ENCODE measurements at regions not wholly inside any gene's neighbourhood (a gene's known extent, or its start where the extent isn't known, plus 50 kb on each side); places are given as distances from the start of the nearest gene placed in this dataset.
"Not testable (repeated sequence)": the region's sequence is repeated elsewhere in the genome, so short reads cannot be mapped to it uniquely, and the experiment has no call there.

DNA sequence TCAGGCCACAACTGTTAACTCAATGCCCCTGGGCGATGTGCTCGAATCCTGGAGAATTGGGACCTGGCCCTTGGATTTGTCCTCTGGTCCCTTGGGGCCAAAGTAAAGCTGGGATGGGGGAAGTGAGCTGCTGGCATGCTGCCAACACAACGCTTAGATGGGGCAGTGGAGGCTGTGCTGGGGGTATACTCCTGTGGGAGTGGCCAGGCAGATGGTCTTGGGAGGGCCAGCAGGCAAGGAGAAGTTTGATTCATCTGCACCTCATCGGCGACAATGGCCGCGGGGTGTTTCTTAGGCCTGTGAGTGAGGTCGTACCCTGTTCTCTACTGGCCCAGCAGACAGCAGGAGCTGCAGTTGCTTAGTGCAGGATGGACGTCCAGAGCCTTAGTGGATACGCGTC is 139.0 kb upstream of the MTPN start:
- no peak for DNase-seq (ENCODE audit: low spot score)

DNA sequence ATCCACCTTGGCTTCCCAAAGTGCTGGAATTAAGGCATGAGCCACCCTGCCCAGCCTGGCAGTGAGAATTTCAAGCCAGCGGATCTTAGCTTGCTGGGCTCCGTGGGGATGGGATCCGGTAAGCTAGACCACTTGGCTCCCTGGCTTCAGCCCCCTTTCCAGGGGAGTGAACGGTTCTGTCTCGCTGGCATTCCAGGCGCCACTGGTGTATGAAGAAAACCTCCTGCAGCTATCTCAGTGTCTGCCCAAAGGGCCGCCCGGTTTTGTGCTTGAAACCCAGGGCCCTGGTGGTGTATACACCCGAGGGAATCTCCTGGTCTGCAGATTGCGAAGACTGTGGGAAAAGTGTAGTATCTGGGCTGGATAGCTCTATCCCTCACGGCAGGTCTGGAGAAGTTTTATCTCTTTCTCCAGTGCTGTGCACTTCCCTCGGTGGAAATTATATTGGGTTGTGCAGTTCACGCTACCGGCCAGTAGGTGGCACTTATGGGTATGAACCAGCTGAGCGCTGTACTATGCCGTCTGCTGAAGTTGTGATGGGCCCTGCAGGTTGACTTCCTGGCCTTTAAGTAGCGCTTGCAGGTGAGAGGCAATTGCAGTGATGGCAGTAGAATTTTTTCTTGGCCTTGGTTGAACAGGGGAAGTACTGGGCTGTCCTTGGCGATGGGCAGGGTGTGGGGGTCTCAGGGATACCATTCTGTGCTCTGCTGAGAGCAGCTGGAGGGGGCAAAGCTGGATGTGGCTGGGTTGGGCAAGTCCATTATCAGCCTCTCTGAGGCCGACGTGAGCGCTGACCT is 138.0 kb upstream of the MTPN start:
- DNase-seq (ENCODE audit: low spot score) = peak; percentile 63

DNA sequence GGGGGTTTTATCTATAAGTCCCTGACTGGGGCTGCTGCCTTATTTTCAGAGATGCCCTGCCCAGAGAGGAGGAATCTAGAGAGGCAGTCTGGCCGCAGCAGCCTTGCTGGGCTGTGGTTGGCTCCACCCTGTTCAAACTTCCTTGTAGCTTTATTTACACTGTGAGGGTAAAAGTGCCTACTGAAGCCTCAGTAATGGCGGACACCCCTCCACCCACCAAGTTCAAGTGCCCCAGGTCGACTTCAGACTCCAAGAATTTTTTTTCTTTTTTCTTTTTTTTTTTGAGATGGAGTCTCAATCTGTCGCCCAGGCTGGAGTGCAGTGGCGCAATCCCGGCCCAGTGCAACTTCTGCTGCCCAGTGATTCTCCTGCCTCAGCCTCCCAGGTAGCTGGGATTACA is 137.3 kb upstream of the MTPN start:
- not testable (repeated sequence) for DNase-seq (ENCODE audit: low spot score)

DNA sequence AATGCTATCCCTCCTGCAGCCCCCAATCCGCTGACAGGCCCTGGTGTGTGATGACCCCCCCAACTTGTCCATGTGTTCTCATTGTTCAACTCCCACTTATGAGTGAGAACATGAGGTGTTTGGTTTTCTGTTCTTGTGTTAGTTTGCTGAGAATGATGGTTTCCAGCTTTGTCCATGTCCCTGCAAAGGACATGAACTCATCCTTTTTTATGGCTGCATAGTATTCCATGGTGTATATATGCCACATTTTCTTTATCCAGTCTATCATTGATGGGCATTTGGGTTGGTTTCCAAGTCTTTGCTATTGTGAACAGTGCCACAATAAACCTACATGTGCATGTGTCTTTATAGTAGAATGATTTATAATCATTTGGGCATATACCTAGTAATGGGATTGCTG is 131.9 kb upstream of the MTPN start:
- DNase-seq (ENCODE audit: low spot score) = not testable (repeated sequence)

DNA sequence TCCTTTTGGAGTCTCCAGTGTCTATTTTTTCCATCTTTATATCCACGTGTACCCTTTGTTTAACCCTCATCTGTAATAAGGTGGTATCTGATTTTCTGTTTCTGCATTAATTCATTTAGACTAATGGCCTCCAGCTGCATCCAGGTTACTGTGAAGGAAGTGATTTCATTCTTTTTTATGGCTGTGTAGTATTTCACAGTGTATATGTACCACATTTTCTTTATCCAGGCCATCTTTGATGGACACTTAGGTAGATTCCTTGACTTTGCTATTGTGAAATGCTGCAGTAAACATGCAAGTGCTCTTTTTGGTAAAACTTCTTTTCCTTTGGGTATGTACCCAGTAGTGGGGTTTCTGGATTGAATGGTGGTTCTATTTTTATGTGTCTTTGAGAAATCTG is 128.0 kb upstream of the MTPN start:
- no peak for DNase-seq (ENCODE audit: low spot score)

DNA sequence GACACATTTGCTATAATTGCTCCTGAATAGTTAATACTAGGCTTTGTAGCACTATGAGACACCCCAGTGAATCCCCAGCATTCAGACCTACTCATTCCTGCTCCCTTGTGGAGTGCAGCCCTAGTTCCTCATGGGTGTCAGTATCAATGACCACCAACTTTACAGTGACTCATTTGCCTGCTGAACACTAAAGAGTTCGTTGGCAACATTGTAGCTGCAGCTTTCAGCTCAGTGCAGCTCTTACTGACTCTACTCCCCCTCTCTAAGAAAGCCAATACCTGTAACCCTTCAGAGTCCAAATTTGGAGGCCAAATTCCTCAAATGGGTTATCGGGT is 127.1 kb upstream of the MTPN start:
- peak; percentile 11 for DNase-seq (ENCODE audit: low spot score)

DNA sequence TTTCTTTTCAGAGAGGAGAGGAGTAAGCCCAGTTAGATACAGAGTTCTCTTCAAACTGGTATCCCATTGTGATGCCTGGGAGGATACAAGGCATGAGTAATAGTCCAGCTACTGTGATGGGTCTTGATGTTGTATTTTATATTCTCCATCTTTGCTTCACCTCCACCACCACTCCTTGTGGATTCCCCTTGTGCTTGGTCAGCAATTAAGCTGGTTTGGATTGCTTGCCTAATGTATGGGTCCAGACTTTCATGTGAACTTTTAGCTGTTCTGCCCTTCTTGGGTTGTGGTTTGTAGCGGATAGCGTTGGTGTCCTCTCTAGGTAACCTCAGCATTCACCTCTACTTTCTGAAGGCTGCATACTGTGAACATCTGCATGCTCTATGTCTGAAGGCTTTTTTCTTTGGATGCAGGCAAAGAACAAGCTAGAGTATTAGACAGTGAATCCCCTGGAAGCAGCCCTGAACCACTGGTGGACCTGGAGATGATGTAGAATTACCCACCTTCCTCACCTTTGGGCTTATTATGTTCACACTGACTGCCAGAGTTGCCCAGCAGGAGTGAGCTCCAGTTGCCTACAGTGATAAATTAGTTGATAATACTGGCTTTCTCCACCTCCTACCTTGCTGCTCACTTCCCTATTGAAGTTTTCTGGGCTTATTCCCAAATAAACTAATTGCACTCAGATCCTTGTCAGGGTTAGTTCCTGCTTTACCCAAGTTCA is 126.5 kb upstream of the MTPN start:
- DNase-seq (ENCODE audit: low spot score) = no peak

DNA sequence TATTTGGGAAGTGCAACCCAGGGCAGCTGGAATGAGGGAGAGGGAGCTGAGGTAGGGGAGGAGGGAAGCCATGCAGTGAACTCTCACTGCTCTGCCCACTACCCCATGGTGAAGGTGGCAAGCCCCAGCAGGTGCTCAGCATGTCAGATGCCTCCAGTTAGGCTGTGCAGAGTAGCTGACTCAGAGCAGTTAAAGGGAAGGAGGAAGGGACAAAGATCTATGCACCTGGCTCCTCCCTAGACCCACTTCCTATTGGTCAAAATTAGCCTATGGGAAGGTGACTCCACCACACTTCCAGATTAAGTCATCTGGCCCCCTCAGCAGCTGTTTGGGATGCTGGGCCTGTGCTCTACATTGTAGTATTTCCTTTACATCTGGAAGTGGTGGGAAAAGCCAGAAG is 125.7 kb upstream of the MTPN start:
- DNase-seq (ENCODE audit: low spot score) = no peak

DNA sequence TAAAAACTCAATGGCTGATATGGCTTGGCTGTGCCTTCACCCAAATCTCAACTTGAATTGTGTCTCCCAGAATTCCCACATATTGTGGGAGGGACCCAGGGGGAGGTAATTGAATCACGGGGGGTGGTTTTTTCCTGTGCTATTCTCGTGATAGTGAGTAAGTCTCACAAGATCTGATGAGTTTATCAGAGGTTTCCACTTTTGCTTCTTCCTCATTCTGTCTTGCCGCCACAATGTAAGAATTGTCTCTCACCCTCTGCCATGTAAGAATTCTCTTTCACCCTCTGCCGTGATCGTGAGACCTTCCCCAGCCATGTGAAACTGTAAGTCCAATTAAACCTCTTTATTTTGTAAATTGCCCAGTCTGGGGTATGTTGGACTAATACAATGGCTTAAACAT is 115.6 kb upstream of the MTPN start:
- DNase-seq (ENCODE audit: low spot score) = not testable (repeated sequence)

DNA sequence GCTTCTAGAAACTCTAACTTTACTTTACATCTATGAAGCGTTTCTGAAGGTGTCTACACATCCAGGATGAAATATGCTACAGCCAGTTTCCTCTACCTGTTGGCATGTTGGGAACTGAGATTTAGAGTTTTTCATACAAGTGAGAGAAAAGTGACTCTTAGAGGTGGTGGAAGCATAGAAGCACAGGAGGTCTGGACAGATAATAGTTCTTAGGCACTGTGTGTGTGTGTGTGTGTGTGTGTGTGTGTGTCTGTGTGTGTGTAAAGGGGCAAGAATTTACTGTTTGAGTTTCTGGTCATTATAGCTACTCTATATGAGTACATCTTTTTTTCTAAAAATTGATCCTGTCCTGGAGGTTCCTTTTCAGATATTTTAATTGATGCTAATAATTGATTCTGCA is 110.7 kb upstream of the MTPN start:
- DNase-seq (ENCODE audit: low spot score) = no peak

DNA sequence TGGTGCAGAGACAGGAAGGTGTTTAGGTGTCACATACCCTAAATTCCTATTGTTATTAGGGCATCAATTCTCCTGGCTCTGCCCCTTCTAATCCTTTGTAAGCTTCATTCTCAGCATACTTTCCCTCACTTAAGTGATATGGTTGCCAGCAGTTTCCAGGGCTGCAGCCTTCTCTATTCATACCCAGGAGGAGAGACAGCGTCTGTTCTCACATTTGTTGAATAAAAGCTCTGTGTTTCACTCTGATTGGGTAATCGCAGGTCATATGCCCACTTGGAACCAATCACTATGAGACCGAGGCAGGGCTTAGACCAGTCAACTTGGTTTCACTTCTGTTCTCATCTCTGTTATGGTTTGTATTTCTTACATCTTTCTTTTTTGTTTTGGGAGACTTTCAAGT is 109.6 kb upstream of the MTPN start:
- DNase-seq (ENCODE audit: low spot score) = peak; percentile 75

DNA sequence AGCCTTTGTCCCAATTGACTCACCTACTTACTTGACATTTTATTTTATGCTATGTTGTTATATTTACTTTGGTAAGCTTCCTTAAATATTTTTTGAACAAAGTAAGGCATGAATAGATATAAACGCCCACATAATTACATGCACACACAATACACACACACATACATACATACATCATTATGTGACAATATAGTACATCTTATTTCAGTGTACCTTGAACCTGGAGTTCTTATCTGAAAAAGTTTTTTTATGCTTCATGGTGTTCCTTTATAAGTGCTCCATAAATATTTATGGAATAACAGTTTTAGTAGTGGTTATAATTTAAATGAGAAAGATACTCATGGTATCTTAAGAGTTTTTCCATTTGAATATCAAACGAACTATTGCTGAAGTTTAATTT is 102.8 kb upstream of the MTPN start:
- DNase-seq (ENCODE audit: low spot score) = no peak

DNA sequence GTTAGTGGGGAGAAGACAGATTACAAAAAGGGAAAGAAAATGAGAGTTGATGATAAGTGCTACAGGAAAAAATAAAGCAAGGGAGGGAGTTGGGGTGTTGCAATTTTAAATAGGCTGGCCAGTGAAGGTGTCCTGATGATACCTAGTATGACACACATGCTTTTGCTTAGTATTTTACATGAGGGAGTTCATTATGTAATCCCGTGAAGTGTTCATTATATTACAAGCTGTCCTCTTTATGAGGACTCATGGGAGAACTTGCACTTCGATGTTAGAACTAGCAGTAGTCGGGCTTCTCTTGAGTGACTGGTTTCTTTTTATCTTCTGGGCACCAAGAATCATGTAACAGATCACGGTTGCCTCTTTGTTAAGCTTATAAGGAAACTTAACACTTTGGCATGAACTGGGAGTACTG is 102.3 kb upstream of the MTPN start:
- DNase-seq (ENCODE audit: low spot score) = no peak

DNA sequence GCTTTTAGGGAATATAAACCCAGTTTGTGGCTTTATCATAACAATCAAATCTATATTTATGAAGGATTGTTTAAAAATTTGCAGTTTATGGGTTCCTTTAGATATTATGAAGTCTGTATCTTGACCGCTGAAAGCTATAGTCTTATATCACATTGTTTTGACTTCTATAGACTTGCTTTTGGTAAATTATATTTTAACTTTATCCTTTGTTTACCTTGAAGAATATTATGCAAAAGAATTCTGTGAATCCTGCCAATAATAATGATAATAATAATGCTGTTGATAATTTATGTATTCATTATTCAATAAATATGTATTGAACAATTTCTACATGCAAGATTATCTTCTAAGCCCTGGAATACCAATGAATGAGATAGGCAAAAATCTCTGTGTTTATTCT is 101.9 kb upstream of the MTPN start:
- no peak for DNase-seq (ENCODE audit: low spot score)

DNA sequence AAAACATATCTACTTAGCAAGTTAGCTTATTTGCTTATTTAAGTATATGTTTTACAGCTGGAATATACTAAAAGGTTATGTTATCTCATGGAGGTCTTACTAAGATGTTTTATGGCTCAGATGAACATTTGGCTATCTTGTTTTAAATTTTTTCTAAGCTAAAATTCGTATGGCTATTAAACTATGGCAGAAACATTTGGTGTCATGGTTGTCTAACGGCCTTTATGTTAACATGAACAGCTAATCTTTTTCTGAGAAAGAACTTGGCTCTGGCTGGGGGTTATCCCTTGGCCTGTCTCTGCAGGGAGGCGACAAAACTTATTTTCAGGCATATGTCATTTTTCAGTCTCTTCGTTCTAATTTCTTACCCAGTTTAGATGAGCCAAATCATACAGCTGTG is 101.5 kb upstream of the MTPN start:
- DNase-seq (ENCODE audit: low spot score) = no peak

DNA sequence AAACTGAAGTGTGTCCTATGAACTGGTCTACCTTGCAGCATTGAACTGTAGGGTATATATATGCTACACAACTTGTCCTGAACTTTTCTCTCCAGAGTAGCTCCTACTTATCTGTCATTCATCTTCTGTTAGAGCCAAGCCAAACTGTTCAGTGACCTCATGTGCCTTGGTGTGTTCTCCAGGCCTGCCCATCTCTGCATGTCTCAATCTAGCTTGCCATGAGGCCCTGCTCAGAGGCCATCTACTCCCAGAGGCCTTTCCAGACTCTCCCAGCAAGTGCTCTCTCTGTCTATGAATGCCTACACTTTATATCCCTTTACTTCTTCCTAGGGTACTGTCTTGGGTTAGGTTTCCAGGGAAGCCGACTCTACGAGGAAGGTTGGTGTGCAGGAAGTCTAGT is 99.8 kb upstream of the MTPN start:
- DNase-seq (ENCODE audit: low spot score) = no peak

DNA sequence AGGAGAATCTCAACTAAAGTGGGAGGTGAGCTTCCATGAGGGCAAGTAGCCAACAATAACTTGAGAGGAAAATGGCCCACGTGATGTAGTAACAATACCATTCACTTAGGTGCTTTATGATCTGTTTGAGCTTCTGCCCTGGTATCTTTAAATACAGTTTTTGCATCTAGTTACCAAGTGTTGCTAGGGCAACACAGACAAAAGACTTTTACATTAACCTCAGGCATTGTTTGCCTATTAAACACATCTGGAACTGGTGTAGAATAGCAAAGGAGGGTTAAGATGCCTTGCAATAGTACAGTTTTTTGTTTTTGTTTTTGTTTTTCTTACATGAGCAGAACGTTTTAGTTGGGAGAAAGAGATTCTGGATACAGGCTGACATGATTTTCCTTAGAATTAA is 97.7 kb upstream of the MTPN start:
- no peak for DNase-seq (ENCODE audit: low spot score)

DNA sequence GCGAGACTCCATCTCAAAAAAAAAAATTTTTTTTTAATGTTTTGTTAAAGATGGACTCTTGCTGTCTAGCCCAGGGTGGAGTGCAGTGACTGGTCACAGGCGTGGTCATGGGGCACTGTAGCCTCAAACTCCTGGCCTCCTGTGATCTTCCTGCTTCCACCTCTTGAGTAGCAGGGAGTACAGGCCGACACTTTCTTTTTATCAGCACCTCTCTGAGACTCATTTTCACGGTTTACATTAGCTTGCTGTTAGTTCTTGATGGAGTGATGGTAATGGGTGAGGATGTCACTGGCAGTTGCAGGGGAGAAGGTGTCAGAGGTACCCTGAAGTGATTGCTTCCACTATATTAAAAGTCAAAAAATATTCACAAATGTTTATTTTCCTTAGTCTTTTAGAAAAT is 95.3 kb upstream of the MTPN start:
- DNase-seq (ENCODE audit: low spot score) = no peak

DNA sequence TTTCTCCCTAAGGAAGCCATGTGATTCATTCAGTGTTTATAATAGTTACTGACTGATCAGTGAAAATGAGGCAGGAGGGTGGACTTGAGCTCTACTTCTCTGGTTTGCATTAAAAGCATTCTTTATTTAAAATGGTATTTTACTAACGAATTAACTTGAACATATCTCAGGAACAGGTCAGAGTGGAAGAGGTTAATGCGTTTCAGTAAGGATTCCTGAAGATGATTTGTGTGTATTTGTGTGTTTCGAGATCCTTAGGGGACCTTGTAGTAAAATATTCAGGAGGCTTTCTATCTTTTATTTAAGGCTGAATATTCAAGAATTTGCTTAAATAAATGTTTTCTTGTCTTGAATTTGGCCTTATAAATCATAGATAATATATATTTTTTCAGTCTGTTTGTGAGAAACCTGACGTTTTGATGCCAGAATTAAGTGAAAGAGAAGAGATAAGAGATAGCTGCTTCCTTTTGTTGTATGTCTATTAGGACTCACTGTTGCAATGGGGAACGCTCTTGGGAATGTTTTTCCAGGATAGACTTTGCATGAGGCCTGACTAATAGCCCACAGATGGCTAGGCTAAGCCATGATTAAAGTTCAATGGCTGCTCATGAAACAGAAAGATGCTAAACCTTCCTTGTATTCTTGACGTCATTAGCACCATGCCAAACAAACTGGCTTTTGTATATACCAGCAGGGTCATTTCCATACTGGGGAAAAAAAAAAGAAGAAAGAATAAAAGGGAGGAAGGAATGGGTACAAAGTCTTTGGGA is 93.8 kb upstream of the MTPN start:
- DNase-seq (ENCODE audit: low spot score) = no peak

DNA sequence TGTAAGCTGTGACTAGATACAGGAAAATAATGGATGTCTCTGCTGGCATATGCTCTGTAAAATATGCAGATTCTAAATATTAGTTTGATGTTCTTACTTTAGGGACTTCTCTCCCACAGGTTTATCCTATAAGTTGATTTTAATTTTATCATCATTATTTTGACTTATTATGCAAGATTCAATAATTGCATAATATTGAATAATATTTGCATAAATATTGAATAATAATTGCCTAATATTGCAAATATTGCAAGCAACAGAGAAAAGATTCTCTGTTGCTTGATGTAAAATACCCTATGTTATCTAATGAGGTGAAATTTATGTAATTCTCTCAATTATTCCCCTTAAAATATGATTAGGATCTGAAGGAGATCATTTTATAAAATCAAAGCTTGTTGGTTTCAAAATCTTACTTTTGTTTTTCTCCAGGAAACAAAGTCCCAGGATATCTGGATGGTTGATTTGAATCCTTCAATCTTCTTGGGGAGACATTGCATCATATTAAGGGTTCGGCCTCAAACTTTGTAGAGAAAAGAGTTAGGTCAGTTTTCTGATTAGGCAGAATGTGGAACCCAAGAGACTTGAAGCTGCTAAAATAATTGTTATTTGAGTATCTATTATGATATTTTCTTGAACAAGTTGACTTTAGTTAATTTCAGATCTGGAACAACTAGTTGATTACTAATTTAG is 92.8 kb upstream of the MTPN start:
- DNase-seq (ENCODE audit: low spot score) = no peak

DNA sequence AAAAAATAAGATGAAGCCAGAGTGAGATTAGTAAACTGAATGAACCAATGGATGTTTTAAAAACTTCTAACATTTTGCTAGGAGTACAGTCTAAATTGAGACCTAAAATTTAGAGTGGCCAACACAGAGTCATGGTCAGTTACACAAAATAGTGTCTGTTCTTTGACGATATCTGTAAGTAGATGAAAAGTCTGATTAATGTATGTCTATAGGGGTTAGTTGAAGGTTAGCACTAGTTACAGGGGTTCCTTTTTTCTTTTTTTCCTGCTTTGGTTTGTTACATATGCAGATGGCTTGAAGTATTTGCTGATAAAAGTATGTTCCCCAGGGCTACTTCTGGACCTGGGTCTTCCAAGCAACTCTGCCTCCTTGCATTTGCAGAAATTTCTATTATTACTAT is 90.1 kb upstream of the MTPN start:
- no peak for DNase-seq (ENCODE audit: low spot score)

DNA sequence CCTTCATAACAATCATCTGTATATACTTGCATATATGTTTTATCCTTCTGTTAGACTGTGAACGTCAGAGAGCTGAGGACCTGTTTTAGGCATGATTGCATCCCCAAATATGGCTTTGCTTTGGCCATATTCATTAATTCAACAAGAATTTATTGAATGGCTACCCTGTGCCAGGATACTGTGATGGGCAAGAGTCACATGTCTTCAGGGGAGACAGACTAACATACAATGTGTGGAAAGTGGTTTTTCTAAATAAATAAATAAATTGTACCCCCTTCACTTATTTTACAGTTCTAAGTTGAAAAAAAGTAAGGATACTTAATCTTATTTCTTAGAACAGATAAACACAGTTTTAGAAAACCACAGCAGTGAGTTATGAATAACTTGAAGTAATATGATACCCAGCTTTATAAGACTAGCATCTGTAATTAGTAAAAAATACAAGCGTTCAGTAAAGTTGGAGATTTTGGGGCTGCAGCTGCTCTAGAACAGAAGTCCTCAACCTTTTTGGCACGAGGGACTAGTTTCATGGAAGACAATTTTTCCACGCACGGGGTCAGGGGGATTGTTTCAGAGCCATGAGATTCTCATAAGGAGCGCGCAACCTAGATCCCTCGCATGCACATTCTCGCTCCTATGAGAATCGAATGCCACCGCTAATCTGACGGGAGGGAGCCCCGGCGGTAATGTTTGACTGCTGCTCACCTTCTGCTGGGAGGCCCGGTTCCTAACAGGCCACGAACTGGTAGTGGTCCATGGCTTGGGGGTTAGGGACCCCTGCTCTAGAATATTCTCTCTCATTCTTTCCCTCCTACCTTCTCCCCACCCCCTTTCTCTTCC is 89.4 kb upstream of the MTPN start:
- DNase-seq (ENCODE audit: low spot score) = no peak

Data from kidney tubule cell (primary cell).